OCI-LY1 (cell line): ENCODE measurements at regions not wholly inside any gene's neighbourhood (a gene's known extent, or its start where the extent isn't known, plus 50 kb on each side); places are given as distances from the start of the nearest gene placed in this dataset.

ENCODE experiments used
- H2AFZ ChIP-seq: fragments of 200-600 bp; sonication (generic), shearing (Covaris generic); 2 replicates; pipeline ENCODE4 v1.6.0; 2014; ENCODE audit warnings: antibody characterized with exemption, mild to moderate bottlenecking, low read length
- H3F3A ChIP-seq: fragments of 200-600 bp; sonication (generic), shearing (Covaris generic); 2 replicates; pipeline ENCODE4 v1.6.0; 2014; ENCODE audit warnings: mild to moderate bottlenecking, antibody characterized with exemption, low read length, moderate library complexity; ENCODE audit not compliant: insufficient read depth
- H3K27ac ChIP-seq: fragments of 200-600 bp; sonication (generic); 2 replicates; pipeline ENCODE4 v1.5.1; 2014; ENCODE audit warnings: low read length, mixed run types, mild to moderate bottlenecking, low read depth; ENCODE audit not compliant: poor library complexity, severe bottlenecking
- H3K27me3 ChIP-seq: fragments of 200-600 bp; sonication (generic); 2 replicates; pipeline ENCODE4 v1.6.0; 2014; ENCODE audit warnings: antibody characterized with exemption, mild to moderate bottlenecking, low read length, moderate library complexity; ENCODE audit not compliant: insufficient read depth
- H3K36me3 ChIP-seq: fragments of 200-600 bp; sonication (generic); 2 replicates; pipeline ENCODE4 v1.6.1; 2014; ENCODE audit warnings: mild to moderate bottlenecking, antibody characterized with exemption, low read length, moderate library complexity, mixed read lengths; ENCODE audit not compliant: insufficient read depth
- H3K4me1 ChIP-seq: fragments of 200-600 bp; sonication (generic); 2 replicates; pipeline ENCODE4 v1.5.1; 2014; ENCODE audit warnings: mild to moderate bottlenecking, low read length, moderate library complexity; ENCODE audit not compliant: insufficient read depth, severe bottlenecking
- H3K4me2 ChIP-seq: fragments of 200-600 bp; sonication (generic), shearing (Covaris generic); 2 replicates; pipeline ENCODE4 v1.6.1; 2014; ENCODE audit warnings: low read length
- H3K4me3 ChIP-seq: fragments of 200-600 bp; sonication (generic); 2 replicates; pipeline ENCODE4 v1.5.1; 2014; ENCODE audit warnings: low read length, low read depth, mild to moderate bottlenecking, mixed read lengths; ENCODE audit not compliant: poor library complexity, severe bottlenecking
- H3K79me2 ChIP-seq: fragments of 200-600 bp; shearing (Covaris generic); 2 replicates; pipeline ENCODE4 v1.6.1; 2016; ENCODE audit warnings: mixed run types, low read length, mixed read lengths; ENCODE audit not compliant: insufficient read depth
- H3K9ac ChIP-seq: fragments of 200-600 bp; sonication (generic), shearing (Covaris generic); 2 replicates; pipeline ENCODE4 v1.6.1; 2014; ENCODE audit warnings: mild to moderate bottlenecking, low read length, mixed read lengths
- H3K9me2 ChIP-seq: fragments of 200-600 bp; sonication (generic), shearing (Covaris generic); 2 replicates; pipeline ENCODE4 v1.6.1; 2014; ENCODE audit warnings: low read depth, mild to moderate bottlenecking, low read length, mixed read lengths
- H3K9me3 ChIP-seq: fragments of 200-600 bp; shearing (Covaris generic); 2 replicates; pipeline ENCODE4 v1.6.1; 2014; ENCODE audit warnings: low read length, mixed read lengths
- H4K20me1 ChIP-seq: fragments of 200-600 bp; sonication (generic), shearing (Covaris generic); 2 replicates; pipeline ENCODE4 v1.6.0; 2016; ENCODE audit warnings: mild to moderate bottlenecking, low read length; ENCODE audit not compliant: insufficient read depth
- CTCF ChIP-seq: fragments of 200-600 bp; sonication (generic), shearing (Covaris generic); IDR thresholded peaks from 2 replicates; pipeline ENCODE4 v1.5.1; 2017; ENCODE audit warnings: mild to moderate bottlenecking, antibody characterized with exemption, low read length, moderate library complexity, mixed read lengths
- EZH2 ChIP-seq: fragments of 200-600 bp; sonication (generic), shearing (Covaris generic); IDR thresholded peaks from 2 replicates; pipeline ENCODE4 v1.8.0; 2017; ENCODE audit warnings: borderline replicate concordance, mixed run types, mild to moderate bottlenecking, antibody characterized with exemption, low read length, moderate library complexity, mixed read lengths

- no peaks in the 10 kb centered on the region for H3F3A ChIP-seq
- H3K9me3 ChIP-seq: no peaks in the 10 kb centered on the region
- no peaks in the 10 kb centered on the region for H3K79me2 ChIP-seq
- H3K36me3 ChIP-seq: no peaks in the 10 kb centered on the region
- H3K4me3 ChIP-seq: no peak overlapping the region
- no peaks in the 10 kb centered on the region for H3K9me2 ChIP-seq
- TF ChIP-seq EZH2 (no peak), CTCF (no peak)
- no peak overlapping the region for H3K27ac ChIP-seq
- H4K20me1 ChIP-seq: no peaks in the 10 kb centered on the region
- no peak overlapping the region for H3K4me2 ChIP-seq
- H3K9ac ChIP-seq: no peak overlapping the region
- no peaks in the 10 kb centered on the region for H3K4me1 ChIP-seq
- H3K27me3 ChIP-seq: no peaks in the 10 kb centered on the region
- no peak overlapping the region for H2AFZ ChIP-seq
These were observed 127.8 kb upstream of the FOXA2 start for GRCh38 chr20:22711971-22712755.

- no peaks in the 10 kb centered on the region for H3K36me3 ChIP-seq
- no peak overlapping the region for H3K9ac ChIP-seq
- H2AFZ ChIP-seq: no peak overlapping the region
- H3K27me3 ChIP-seq: no peaks in the 10 kb centered on the region
- H3K79me2 ChIP-seq: no peaks in the 10 kb centered on the region
- no peak for TF ChIP-seq EZH2
- no peak for TF ChIP-seq CTCF
- H3K9me3 ChIP-seq: no peaks in the 10 kb centered on the region
- H3K9me2 ChIP-seq: no peaks in the 10 kb centered on the region
- no peaks in the 10 kb centered on the region for H3F3A ChIP-seq
- no peaks in the 10 kb centered on the region for H3K4me1 ChIP-seq
- no peak overlapping the region for H3K4me2 ChIP-seq
- H3K27ac ChIP-seq: no peak overlapping the region
- H3K4me3 ChIP-seq: no peak overlapping the region
- H4K20me1 ChIP-seq: no peaks in the 10 kb centered on the region
These were observed 132.5 kb upstream of the FOXA2 start for GRCh38 chr20:22716821-22717351.

- Histone ChIP-seq H3K9me3 (no peaks in the 10 kb centered on the region), H3K4me1 (no peaks in the 10 kb centered on the region), H3F3A (no peaks in the 10 kb centered on the region), H3K36me3 (no peaks in the 10 kb centered on the region), H3K9ac (no peak overlapping the region), H2AFZ (no peak overlapping the region), H3K79me2 (no peaks in the 10 kb centered on the region), H3K9me2 (no peaks in the 10 kb centered on the region), H3K4me2 (no peak overlapping the region), H3K27me3 (no peaks in the 10 kb centered on the region), H3K4me3 (no peak overlapping the region), H4K20me1 (no peaks in the 10 kb centered on the region), H3K27ac (no peak overlapping the region)
- no peak for TF ChIP-seq CTCF
- no peak for TF ChIP-seq EZH2
These were observed 133.1 kb upstream of the FOXA2 start for GRCh38 chr20:22717466-22717865.
